Lung (tissue), 11 donors: ENCODE measurements at regions not wholly inside any gene's neighbourhood (a gene's known extent, or its start where the extent isn't known, plus 50 kb on each side); places are given as distances from the start of the nearest gene placed in this dataset.

Experiments
- ATAC-seq: fragments of 200-7000 bp; cut with Tn5 transposase; one replicate; pipeline ENCODE4 v1.9.1; 2020; ENCODE audit warnings: moderate number of reproducible peaks; ENCODE audit not compliant: insufficient read depth, low FRiP score
- DNase-seq, 3 donors: peaks; one replicate each; pipeline ENCODE4 v3.0.0-alpha.2; 2013 to 2017
- H3K27ac ChIP-seq, 2 donors: one replicate each; pipeline ENCODE4 v1.5.1; 2013; ENCODE audit warnings: mild to moderate bottlenecking in 2 of 2, moderate library complexity in 2 of 2, control low read depth in 1 of 2, inconsistent platforms in 1 of 2, low read depth in 1 of 2, low read length in 1 of 2
- H3K27me3 ChIP-seq, 3 donors: one replicate each; pipeline ENCODE4 v1.5.1; 2013; ENCODE audit warnings: low read length in 2 of 3; ENCODE audit not compliant: control insufficient read depth in 3 of 3, insufficient read depth in 3 of 3
- H3K36me3 ChIP-seq, 4 donors: one replicate each; pipeline ENCODE4 v1.5.1; 2013; ENCODE audit warnings: low read length in 4 of 4, mild to moderate bottlenecking in 1 of 4, moderate library complexity in 1 of 4; ENCODE audit not compliant: control insufficient read depth in 4 of 4, insufficient read depth in 4 of 4
- H3K4me1 ChIP-seq, 5 donors: one replicate each; pipeline ENCODE4 v1.5.1; 2013; ENCODE audit warnings: low read length in 5 of 5, mild to moderate bottlenecking in 2 of 5, moderate library complexity in 1 of 5; ENCODE audit not compliant: control insufficient read depth in 5 of 5, insufficient read depth in 5 of 5
- H3K4me3 ChIP-seq: one replicate; pipeline ENCODE4 v1.5.1; 2013; ENCODE audit warnings: mild to moderate bottlenecking, control low read depth, moderate library complexity
- H3K9ac ChIP-seq, 2 donors: one replicate each; pipeline ENCODE4 v1.5.1; 2013; ENCODE audit warnings: low read length in 2 of 2, control low read depth in 1 of 2; ENCODE audit not compliant: insufficient read depth in 1 of 2
- H3K9me3 ChIP-seq, 4 donors: one replicate each; pipeline ENCODE4 v1.5.1; 2013; ENCODE audit warnings: low read length in 3 of 4, mild to moderate bottlenecking in 1 of 4, moderate library complexity in 1 of 4; ENCODE audit not compliant: control insufficient read depth in 4 of 4, insufficient read depth in 3 of 4
- WGBS, 2 donors: extraction: QIAGEN DNeasy Blood & Tissue Kit; methylation state at CpG; one replicate each; pipeline ENCODE4 v1.1.7; 2013; 5-methylcytosine and 5-hydroxymethylcytosine counted together
- TF ChIP-seq, protein P1 (sequence below): IDR thresholded peaks from 2 replicates; pipeline ENCODE4 v1.5.1; 2012; ENCODE audit warnings: mild to moderate bottlenecking; ENCODE audit errors: control extremely low read depth, extremely low read depth
- donor health status: control.
- donor health status: control.
- donor health status: Bipolar disorder and iron deficiency.
- donor health status: healthy.
- donor health status: DM: yes; HTN: yes; CAD: no.

DNA sequence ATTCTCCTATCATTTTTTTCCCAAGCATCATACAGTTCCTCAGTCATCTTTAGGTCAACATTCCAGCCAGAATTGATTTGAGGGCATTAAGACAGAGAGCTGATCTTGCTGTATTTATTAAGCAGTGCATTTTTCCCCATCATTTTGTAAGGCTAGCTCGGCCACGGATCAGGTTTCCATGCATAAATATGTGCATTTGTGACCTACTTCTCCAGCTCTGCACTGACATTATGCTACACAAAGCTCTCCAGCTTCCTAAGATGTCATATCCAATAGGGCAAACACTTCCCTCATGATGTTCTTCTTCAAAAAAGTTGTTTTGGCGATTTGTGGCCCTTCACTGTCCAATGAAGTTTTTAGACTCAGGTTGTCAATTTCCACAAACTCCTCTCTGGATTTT is 202.6 kb downstream of the C7orf25 start:
- no peak overlapping the region for H3K27ac ChIP-seq
- TF ChIP-seq, protein P1, sequence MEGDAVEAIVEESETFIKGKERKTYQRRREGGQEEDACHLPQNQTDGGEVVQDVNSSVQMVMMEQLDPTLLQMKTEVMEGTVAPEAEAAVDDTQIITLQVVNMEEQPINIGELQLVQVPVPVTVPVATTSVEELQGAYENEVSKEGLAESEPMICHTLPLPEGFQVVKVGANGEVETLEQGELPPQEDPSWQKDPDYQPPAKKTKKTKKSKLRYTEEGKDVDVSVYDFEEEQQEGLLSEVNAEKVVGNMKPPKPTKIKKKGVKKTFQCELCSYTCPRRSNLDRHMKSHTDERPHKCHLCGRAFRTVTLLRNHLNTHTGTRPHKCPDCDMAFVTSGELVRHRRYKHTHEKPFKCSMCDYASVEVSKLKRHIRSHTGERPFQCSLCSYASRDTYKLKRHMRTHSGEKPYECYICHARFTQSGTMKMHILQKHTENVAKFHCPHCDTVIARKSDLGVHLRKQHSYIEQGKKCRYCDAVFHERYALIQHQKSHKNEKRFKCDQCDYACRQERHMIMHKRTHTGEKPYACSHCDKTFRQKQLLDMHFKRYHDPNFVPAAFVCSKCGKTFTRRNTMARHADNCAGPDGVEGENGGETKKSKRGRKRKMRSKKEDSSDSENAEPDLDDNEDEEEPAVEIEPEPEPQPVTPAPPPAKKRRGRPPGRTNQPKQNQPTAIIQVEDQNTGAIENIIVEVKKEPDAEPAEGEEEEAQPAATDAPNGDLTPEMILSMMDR = no peak
- ATAC-seq (no peak), DNase-seq (no peak)
- peaks cover 0 to 4% (median 2%) of the 10 kb centered on the region in 4 donors for H3K9me3 ChIP-seq
- no peaks in the 10 kb centered on the region for H3K27me3 ChIP-seq
- no peak overlapping the region for H3K4me3 ChIP-seq
- H3K9ac ChIP-seq = no peak overlapping the region
- H3K4me1 ChIP-seq = no peaks in the 10 kb centered on the region
- no peaks in the 10 kb centered on the region for H3K36me3 ChIP-seq
- WGBS, 2 donors = 82 to 84% methylated on average over 3 of the region's 3 CpGs

DNA sequence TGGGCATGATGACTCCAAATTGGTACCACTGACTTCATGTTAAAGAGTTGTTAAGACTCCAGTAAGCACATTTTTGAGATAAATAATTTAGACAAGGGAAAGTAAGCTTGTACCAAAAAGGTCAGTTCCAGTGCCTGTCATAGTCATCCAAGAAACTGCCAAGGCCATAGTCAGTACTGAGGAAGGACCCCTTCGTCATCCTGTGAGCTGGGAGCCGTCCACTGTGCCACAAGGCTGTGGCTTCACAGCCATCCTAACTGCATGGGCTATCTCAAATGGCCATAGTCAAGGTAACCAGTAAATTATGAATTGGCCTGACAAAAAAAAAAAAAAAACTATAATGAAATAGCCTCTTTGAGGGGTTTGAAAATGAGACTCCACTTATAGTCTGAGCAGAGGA is 207.2 kb downstream of the C7orf25 start:
- H3K4me1 ChIP-seq = peaks cover 0 to 12% (median 3%) of the 10 kb centered on the region in 5 donors
- 87 to 100% methylated on average over 2 of the region's 2 CpGs for WGBS, 2 donors
- H3K27me3 ChIP-seq = no peaks in the 10 kb centered on the region
- ATAC-seq (no peak), DNase-seq (no peak)
- TF ChIP-seq, protein P1 = no peak
- no peak overlapping the region for H3K27ac ChIP-seq
- no peak overlapping the region for H3K9ac ChIP-seq
- no peaks in the 10 kb centered on the region for H3K9me3 ChIP-seq
- no peak overlapping the region for H3K4me3 ChIP-seq
- H3K36me3 ChIP-seq = no peaks in the 10 kb centered on the region

DNA sequence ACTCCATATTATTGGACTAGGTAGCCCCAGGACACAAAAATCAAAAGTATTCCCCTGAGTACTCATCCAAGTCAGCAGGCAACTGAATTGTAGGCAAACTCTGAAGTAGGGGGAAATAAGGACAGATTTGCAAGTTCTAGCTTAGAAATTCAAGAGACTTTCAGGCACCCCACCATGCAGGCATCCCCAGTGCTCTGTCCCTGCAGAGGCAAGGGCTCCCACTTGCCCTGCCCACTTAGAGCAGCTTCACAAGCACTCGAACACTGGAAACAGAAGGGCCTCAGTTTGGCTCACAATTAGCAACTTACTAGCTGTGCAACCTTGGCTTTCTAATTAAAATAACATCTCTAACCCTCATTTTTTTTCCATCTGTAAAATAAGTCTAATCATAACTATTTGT is 209.2 kb downstream of the C7orf25 start:
- Histone ChIP-seq H3K27me3 (no peaks in the 10 kb centered on the region), H3K9ac (no peak overlapping the region), H3K9me3 (no peaks in the 10 kb centered on the region), H3K4me3 (no peak overlapping the region), H3K36me3 (no peaks in the 10 kb centered on the region), H3K27ac (no peak overlapping the region), H3K4me1 (peaks cover 0 to 30% (median 12%) of the 10 kb centered on the region in 5 donors)
- TF ChIP-seq, protein P1 = no peak
- DNase-seq (no peak), ATAC-seq (no peak)
- 67 to 75% methylated on average over 1 of the region's 1 CpG for WGBS, 2 donors
